H1 (cell line): ENCODE measurements at regions not wholly inside any gene's neighbourhood (a gene's known extent, or its start where the extent isn't known, plus 50 kb on each side); places are given as distances from the start of the nearest gene placed in this dataset.

ENCODE experiments used
- EZH2 ChIP-seq: fragments of 200-600 bp; sonication (generic); IDR thresholded peaks from 2 replicates; pipeline ENCODE4 v1.7.1; 2012; ENCODE audit warnings: low read depth, mild to moderate bottlenecking, moderate library complexity, low read length, inconsistent platforms; ENCODE audit not compliant: severe bottlenecking
- GABPA ChIP-seq: IDR thresholded peaks from 2 replicates; pipeline ENCODE4 v1.6.1; 2011; ENCODE audit warnings: mild to moderate bottlenecking, low read length, moderate library complexity, borderline replicate concordance; ENCODE audit not compliant: insufficient read depth
- JUND ChIP-seq: IDR thresholded peaks from 2 replicates; pipeline ENCODE4 v1.6.1; 2011; ENCODE audit warnings: mild to moderate bottlenecking, improper control_type of control experiment, low read length
- KDM5A ChIP-seq: fragments of 200-600 bp; IDR thresholded peaks from 2 replicates; pipeline ENCODE4 v1.7.1; 2012; ENCODE audit warnings: mild to moderate bottlenecking, low read length, inconsistent platforms, mixed read lengths
- POLR2A ChIP-seq, 2 experiments: IDR thresholded peaks; 1 replicate in 1 of 2; 2 replicates in 1 of 2; pipeline ENCODE4 v1.6.1; 2011; ENCODE audit warnings: low read depth in 2 of 2, low read length in 2 of 2, mild to moderate bottlenecking in 2 of 2; ENCODE audit errors: control extremely low read depth in 1 of 2
- POLR2AphosphoS5 ChIP-seq: IDR thresholded peaks from 2 replicates; pipeline ENCODE4 v1.6.1; 2011; ENCODE audit warnings: low read depth, low read length
- SIN3A ChIP-seq, 2 experiments: IDR thresholded peaks in 1 of 2; conservative IDR thresholded peaks in 1 of 2; 2 replicates each; pipeline ENCODE4 v1.6.1; 2011 to 2012; ENCODE audit warnings: low read length in 2 of 2, improper control_type of control experiment in 1 of 2, low read depth in 1 of 2, mild to moderate bottlenecking in 1 of 2
- SP4 ChIP-seq: IDR thresholded peaks from 2 replicates; pipeline ENCODE4 v1.6.1; 2012; ENCODE audit warnings: low read length, inconsistent platforms
- SRF ChIP-seq: IDR thresholded peaks from 2 replicates; pipeline ENCODE4 v1.6.1; 2011; ENCODE audit warnings: mild to moderate bottlenecking, low read depth, low read length, moderate library complexity
- YY1 ChIP-seq: IDR thresholded peaks from 2 replicates; pipeline ENCODE4 v1.6.1; 2011; ENCODE audit warnings: low read depth, mild to moderate bottlenecking, low read length
- TF ChIP-seq, protein P1 (sequence below), 3 experiments: IDR thresholded peaks; 1 replicate in 2 of 3; 2 replicates in 1 of 3; pipeline versions ENCODE4 v1.5.1 to v1.6.1; 2011; ENCODE audit warnings: low read length in 3 of 3, mild to moderate bottlenecking in 3 of 3, inconsistent platforms in 2 of 3, low read depth in 1 of 3, moderate library complexity in 1 of 3; ENCODE audit not compliant: insufficient read depth in 1 of 3; ENCODE audit errors: control extremely low read depth in 1 of 3

DNA sequence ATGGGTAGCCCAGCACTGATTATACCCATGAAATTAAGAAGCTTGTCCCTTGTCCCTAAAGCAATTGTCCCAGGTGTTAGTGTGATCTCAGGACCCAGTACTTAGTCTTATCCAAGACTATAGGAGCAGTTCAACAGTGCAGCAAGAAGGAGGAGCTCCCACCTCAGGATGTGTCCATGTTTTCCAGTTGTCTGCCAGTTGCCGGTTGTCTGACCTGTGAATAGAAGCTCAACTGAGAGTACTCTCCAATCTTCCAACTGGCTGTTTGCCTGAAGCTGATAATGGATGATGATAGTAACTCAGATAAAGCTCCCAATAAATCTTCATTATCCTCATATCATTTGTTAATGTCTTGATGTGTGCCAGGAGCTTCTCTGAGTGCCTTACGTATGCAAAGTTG is 107.2 kb upstream of the HTR2A start:
- TF ChIP-seq POLR2AphosphoS5 (no peak), POLR2A (IDR thresholded peaks at IDR 0.05; ENCODE audit: control extremely low read depth in 1 of 2, low read depth in 2 of 2, low read length in 2 of 2) (no peak), YY1 (no peak), SP4 (no peak), SIN3A (conservative IDR thresholded peaks at IDR 0.05 in 1 of 2, IDR thresholded peaks at IDR 0.05 in 1 of 2; ENCODE audit: low read depth in 1 of 2, low read length in 2 of 2) (no peak), SRF (no peak), EZH2 (no peak), JUND (no peak), KDM5A (no peak), GABPA (no peak)
- TF ChIP-seq, protein P1, sequence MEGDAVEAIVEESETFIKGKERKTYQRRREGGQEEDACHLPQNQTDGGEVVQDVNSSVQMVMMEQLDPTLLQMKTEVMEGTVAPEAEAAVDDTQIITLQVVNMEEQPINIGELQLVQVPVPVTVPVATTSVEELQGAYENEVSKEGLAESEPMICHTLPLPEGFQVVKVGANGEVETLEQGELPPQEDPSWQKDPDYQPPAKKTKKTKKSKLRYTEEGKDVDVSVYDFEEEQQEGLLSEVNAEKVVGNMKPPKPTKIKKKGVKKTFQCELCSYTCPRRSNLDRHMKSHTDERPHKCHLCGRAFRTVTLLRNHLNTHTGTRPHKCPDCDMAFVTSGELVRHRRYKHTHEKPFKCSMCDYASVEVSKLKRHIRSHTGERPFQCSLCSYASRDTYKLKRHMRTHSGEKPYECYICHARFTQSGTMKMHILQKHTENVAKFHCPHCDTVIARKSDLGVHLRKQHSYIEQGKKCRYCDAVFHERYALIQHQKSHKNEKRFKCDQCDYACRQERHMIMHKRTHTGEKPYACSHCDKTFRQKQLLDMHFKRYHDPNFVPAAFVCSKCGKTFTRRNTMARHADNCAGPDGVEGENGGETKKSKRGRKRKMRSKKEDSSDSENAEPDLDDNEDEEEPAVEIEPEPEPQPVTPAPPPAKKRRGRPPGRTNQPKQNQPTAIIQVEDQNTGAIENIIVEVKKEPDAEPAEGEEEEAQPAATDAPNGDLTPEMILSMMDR (IDR thresholded peaks at IDR 0.05; ENCODE audit: control extremely low read depth in 1 of 3, insufficient read depth in 1 of 3, low read depth in 1 of 3, low read length in 3 of 3), result peak in 1 of 3 experiments; percentile 28; a peak in 2 of 4 replicates
